Endothelial cell of umbilical vein (primary cell): ENCODE measurements at regions not wholly inside any gene's neighbourhood (a gene's known extent, or its start where the extent isn't known, plus 50 kb on each side); places are given as distances from the start of the nearest gene placed in this dataset.

Experiments used
- MYC ChIP-seq: IDR thresholded peaks from one replicate; pipeline ENCODE4 v1.6.1; 2011; ENCODE audit warnings: mild to moderate bottlenecking, low read depth, low read length
- TF ChIP-seq, protein P1 (sequence below), 2 donors: IDR thresholded peaks; 1 replicate in 1 of 2; 2 replicates in 1 of 2; pipeline ENCODE4 v1.5.1; 2011; ENCODE audit warnings: low read length in 2 of 2, mild to moderate bottlenecking in 2 of 2, moderate library complexity in 2 of 2, control low read depth in 1 of 2, inconsistent platforms in 1 of 2, low read depth in 1 of 2; ENCODE audit not compliant: insufficient read depth in 1 of 2; ENCODE audit errors: extremely low read depth in 1 of 2
- TF ChIP-seq, protein P2 (sequence below): IDR thresholded peaks from 2 replicates; pipeline ENCODE4 v1.6.1; 2011; ENCODE audit not compliant: insufficient read depth, insufficient read length

DNA sequence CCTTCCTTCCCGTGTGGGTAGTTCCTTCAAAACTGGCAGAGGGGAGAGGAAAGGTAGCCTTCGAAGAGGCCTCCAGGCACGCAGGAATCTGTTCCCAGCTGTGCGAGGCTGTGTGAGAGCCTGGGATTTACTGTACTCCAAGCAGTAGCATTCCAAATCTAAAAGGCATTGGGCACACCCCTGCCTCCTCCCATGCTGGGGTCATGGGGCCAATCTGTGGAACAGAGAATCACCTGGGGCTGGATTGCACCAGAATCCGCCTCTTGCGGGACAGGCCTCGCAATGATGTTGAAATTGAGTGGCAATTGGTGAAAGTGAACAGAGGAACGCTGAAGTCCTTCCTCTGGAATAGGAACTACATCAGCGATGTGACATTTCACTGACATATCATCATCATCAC lies 72.5 kb upstream of the IRX3 start:
- TF ChIP-seq, protein P1, sequence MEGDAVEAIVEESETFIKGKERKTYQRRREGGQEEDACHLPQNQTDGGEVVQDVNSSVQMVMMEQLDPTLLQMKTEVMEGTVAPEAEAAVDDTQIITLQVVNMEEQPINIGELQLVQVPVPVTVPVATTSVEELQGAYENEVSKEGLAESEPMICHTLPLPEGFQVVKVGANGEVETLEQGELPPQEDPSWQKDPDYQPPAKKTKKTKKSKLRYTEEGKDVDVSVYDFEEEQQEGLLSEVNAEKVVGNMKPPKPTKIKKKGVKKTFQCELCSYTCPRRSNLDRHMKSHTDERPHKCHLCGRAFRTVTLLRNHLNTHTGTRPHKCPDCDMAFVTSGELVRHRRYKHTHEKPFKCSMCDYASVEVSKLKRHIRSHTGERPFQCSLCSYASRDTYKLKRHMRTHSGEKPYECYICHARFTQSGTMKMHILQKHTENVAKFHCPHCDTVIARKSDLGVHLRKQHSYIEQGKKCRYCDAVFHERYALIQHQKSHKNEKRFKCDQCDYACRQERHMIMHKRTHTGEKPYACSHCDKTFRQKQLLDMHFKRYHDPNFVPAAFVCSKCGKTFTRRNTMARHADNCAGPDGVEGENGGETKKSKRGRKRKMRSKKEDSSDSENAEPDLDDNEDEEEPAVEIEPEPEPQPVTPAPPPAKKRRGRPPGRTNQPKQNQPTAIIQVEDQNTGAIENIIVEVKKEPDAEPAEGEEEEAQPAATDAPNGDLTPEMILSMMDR (IDR thresholded peaks at IDR 0.05; ENCODE audit: extremely low read depth in 1 of 2, insufficient read depth in 1 of 2, low read depth in 1 of 2, low read length in 2 of 2) = no peak
- no peak for TF ChIP-seq MYC
- TF ChIP-seq, protein P2, sequence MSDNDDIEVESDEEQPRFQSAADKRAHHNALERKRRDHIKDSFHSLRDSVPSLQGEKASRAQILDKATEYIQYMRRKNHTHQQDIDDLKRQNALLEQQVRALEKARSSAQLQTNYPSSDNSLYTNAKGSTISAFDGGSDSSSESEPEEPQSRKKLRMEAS = no peak
